ENCODE measurements at regions not wholly inside any gene's neighbourhood (a gene's known extent, or its start where the extent isn't known, plus 50 kb on each side); places are given as distances from the start of the nearest gene placed in this dataset.

DNA sequence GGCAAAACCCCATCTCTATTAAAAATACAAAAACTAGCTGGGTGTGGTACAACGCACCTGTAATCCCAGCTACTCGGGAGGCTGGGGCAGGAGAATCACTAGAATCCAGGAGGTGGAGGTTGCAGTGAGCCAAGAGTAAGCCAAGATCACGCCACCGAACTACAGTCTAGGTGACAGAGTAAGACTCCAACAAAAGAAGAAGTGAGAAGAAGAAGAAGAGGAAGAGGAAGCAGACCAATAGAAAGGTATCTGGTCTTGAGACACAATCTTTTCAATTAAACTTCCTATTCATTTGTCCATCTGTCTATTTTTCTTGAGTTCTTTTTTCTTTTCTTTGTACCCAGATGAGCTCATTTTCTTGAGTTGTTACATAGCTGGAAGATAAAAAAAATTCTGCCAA lies 55.7 kb upstream of the ACADM start:
- TF ChIP-seq, protein P1, sequence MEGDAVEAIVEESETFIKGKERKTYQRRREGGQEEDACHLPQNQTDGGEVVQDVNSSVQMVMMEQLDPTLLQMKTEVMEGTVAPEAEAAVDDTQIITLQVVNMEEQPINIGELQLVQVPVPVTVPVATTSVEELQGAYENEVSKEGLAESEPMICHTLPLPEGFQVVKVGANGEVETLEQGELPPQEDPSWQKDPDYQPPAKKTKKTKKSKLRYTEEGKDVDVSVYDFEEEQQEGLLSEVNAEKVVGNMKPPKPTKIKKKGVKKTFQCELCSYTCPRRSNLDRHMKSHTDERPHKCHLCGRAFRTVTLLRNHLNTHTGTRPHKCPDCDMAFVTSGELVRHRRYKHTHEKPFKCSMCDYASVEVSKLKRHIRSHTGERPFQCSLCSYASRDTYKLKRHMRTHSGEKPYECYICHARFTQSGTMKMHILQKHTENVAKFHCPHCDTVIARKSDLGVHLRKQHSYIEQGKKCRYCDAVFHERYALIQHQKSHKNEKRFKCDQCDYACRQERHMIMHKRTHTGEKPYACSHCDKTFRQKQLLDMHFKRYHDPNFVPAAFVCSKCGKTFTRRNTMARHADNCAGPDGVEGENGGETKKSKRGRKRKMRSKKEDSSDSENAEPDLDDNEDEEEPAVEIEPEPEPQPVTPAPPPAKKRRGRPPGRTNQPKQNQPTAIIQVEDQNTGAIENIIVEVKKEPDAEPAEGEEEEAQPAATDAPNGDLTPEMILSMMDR (IDR thresholded peaks at IDR 0.05): no peak
- TF ChIP-seq SIN3A (IDR thresholded peaks at IDR 0.05; ENCODE audit: borderline replicate concordance, insufficient read depth, low read depth, low read length): no peak
- TF ChIP-seq POLR2AphosphoS5 (IDR thresholded peaks at IDR 0.05; ENCODE audit: low read depth, low read length): no peak
